Inflammatory macrophage treated with lipopolysaccharide for 1 hour (primary cell): ENCODE measurements at regions not wholly inside any gene's neighbourhood (a gene's known extent, or its start where the extent isn't known, plus 50 kb on each side); places are given as distances from the start of the nearest gene placed in this dataset.

ENCODE experiments used
- DNase-seq, 2 donors: peaks; one replicate each; pipeline ENCODE4 v3.0.0-alpha.2; 2020 to 2022

GRCh38 chr2:78506301-78506700, 519.2 kb upstream of the REG3G start:
- DNase-seq = no peak

- no peak for DNase-seq
Measured at GRCh38 chr2:78521938-78522337, 503.6 kb upstream of the REG3G start.

DNA sequence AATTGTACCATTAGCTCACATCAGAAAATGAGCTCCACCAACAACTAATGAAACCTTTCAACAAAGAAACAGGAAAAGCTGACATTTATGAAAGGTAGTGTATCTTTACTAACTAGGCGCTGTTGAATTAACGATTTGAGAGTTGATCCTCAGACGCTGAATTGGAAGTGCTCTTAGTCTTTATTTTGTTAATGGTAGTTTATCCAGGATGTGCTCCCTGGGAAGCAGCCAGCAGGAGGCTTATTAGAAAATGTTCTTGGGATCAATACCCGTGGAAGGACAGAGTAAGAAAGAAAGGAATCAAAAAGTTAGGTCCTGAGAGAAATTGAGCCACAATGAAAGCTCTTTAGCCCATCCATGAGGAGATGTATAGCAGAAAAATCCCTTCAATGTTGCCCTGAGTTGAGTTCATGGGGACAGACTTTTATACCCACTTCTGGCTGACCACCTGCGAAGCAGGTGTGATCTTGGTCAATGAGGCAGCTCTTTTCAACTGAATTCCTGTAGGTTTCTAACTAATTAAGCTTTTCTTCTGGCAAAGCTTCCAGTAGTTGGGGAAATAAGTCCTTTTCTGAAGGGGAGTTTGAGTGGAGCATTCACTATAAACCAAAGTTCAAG, 492.6 kb upstream of the REG3G start:
- DNase-seq = no peak

DNA sequence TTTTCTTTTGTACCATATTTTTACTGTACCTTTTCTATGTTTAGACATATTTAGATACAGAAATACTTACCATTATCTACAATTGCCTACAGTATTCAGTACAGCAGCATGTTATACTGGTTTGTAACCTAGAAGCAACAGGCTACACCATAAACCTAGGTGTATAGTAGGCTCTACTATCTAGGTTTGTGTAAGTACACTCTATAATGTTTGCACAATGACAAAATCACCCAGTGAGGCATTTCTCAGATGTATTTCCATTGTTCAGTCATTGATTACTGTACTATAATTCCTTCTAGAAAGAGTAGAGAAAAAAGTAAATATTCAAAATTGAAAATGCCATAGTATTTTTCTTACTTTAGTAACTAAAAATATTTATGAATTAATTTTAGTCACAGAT, 490.1 kb upstream of the REG3G start:
- no peak for DNase-seq

GRCh38 chr2:78538322-78538721, 487.2 kb upstream of the REG3G start:
- no peak for DNase-seq

DNA sequence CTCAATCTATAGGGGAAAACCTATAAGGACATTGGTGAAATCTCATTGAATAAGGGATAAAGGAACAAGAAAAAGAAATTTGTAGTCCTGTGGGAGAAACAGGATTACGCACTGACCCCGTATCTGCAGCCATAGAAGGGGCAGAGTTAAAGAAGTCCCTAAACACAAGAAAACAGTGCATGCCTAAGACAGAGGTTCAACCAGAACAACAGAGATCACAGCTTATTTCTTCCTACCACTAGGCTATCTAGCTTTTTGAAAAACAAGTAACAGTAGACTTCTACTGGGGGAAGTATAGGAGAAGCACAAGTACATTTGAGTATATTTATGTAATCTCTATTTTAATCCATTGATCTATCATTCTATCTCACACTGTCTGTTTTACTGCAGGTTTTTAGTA, 485.2 kb upstream of the REG3G start:
- no peak for DNase-seq

- DNase-seq = no peak
Measured at GRCh38 chr2:78541088-78541450, 484.4 kb upstream of the REG3G start.

DNA sequence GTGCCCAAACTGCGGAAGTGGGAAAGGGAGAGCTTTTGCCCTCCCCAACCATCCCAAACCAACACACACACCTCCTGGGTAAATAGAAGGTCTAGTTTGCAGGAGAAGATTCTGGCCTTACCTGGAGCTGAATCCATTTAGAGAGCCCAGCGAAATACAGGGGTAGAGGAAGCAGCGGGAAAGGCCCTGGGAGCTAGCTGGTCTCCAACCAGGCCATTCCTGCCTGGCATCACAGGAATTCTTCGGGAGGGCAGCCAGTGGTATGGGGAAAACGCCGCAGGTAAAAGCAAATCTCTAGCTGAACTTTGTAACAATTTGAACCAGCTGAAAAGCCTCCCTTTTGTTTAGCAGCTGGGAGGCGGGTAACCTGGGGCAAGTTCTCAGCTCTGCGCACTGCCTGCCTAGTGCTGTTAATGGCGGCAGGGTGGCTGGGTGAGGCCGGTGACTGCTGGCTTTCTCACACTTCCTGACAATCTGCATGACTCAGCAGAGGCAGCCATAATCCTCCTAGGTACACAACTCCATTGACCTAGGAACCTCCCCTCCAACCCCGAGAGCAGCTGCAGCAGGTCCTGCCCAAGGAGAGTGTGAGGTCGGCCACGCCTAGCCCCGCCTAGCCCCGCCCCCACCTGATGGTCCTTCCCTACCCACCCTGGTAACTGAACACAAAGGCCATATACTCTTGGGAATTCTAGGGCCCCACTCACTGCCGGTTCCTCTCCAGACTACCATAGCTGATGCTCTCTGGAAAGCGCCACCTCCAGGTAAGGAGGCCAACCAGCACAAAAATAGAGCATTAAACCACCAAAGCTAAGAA, 483.8 kb upstream of the REG3G start:
- no peak for DNase-seq

- no peak for DNase-seq
Measured at GRCh38 chr2:78546843-78547242, 478.7 kb upstream of the REG3G start.

- no peak for DNase-seq
Measured at GRCh38 chr2:78549766-78550165, 475.7 kb upstream of the REG3G start.

DNA sequence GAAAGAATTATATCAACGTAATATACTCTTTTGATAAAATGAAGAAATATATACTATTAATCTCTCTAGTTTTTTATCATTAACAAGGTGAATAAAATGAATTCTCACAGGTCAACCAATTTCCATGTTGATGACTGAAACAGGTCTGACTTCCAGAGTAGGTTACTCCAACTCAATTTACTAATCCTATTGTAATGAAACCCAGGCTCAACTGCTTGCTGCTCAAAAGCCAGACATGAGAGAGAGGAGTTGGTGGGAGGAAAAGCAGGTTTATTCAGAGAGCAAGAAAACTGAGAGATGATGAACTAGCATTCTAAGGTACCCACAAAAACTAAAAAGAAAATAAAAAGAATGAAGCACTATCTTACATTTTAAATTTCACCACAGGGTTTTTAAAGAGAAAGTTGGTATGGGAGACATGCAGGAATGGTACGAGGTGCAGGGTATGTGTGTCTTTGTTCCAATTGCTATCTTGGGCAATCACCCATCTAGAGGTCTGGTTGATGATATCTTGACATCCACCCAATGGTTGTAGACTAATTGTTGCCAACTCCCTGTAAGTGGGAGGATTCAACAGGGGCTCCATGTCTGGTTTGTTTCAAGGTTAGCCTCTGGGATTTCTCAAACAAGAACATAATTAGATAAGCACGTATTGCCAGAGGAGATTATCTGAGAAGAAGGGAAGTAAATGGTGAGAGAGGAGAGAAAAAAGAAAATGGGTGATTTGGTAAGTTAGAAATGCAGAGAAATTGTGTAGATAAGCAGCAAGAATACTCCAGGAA, 471.4 kb upstream of the REG3G start:
- no peak for DNase-seq

DNA sequence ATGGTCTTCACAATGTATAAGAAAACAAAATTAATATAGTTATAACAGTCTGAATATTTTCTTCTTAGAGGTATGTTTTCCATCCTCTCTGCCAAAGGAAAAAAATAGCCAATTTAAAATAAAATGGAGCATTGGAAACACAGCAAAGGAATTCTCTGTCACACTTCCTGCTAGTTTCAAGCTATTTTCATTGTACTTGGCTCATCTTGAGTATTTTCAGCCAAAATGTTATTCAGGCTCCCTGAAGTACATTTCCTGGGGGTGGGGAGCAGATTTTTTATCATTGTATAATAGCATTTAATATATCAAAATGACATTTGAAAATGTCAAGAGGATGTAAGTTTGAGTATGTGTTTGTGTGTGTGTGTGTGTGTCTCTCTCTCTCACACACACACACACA, 463.6 kb upstream of the REG3G start:
- no peak for DNase-seq

DNA sequence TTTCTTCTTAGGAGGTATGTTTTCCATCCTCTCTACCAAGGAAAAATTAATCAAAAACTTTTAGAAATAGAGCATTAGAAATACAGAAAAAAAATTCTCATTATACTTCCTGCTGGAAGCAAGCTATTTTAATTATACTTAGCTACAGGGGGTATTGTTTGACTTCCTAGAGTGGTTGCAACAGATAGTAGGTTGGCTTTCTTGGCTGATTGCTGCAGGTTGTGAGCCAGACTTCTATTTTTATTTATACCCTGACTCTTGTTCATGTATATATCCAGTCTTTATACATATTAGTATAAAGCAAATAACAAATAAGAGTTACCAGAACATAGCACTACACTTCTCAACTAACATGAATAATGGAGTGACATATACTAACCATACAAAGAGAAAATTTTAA, 460.8 kb upstream of the REG3G start:
- DNase-seq = no peak

- DNase-seq = no peak
Measured at GRCh38 chr2:78568782-78569373, 456.6 kb upstream of the REG3G start.

DNA sequence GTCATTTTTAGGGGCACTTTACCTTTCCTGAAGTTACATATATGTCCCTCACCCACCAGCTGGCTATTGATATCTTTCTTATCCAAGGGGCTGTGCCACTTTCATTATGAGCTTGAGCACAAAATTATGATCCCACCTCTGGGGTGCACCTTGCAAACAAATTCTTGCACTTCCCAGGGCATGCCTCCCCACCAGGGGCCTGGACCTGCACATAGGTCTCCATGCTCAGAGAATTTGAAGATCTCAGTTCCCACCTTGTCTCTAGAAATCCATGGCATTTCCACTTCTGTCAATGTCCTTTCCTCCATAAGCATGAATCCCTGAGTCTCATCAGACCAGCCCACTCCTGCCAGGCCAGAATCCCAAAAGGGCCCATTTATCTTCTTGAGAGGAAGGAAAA, 449.1 kb upstream of the REG3G start:
- DNase-seq = no peak

- no peak for DNase-seq
Measured at GRCh38 chr2:78585871-78586270, 439.6 kb upstream of the REG3G start.

- no peak for DNase-seq
Measured at GRCh38 chr2:78586316-78586715, 439.2 kb upstream of the REG3G start.

- no peak for DNase-seq
Measured at GRCh38 chr2:78589871-78590270, 435.6 kb upstream of the REG3G start.

DNA sequence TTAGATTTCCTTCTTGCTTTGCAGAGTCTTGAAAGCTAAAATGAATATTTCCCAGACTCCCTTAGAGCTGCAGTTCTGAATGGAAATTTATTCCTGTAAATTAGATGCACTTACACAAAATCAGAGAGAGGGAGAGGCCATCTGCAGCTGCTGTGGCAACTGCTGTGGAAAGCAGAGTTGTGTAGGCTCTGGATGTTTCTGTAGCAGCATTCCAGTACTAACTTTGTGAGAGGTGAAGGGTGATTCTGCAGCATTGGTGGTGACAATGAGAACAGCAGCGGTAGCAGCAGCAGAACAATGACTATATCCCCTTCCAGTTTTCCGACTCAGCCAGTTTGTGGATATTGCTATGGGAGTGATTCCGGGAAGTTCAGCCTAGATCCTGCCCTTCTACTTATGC, 433.0 kb upstream of the REG3G start:
- DNase-seq = no peak

DNA sequence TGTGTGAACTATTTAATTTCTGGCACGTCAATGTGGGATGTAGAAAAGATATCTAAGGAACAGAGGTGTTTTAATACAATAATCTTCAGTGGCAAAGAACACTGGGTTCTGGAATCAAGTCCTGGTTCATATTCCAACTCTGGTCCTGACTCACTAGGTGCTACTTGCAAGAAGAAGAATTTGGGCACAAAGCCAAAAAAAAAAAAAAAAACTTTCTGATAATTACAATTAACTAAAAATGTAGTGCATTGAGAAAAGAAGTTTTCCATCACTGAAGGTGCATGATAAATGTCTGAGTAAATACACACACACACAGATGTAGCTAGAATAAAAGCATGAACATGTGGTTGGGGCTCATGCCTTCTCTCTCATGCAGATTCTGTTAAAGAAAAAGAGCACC, 424.4 kb upstream of the REG3G start:
- no peak for DNase-seq

GRCh38 chr2:78602862-78603261, 422.6 kb upstream of the REG3G start:
- DNase-seq = no peak

GRCh38 chr2:78606895-78607294, 418.6 kb upstream of the REG3G start:
- DNase-seq = no peak

DNA sequence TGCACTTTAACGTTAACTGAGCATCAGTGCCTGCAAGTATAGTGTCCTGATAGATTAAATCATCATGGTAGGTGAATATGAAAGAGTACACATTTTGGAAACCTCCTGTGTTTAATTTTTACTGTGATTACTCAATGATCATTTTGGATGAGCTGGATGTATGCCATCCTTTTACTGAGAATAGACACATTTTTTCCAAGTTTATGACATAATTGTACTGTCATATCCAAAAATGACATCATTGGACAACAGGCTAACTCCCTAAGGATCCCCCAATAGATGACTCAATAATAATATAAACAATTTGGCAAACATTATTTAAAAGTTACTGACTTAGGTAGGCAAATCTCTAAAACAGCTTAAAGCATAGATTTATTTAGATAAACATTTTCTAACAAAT, 410.8 kb upstream of the REG3G start:
- no peak for DNase-seq

- no peak for DNase-seq
Measured at GRCh38 chr2:78615956-78616355, 409.5 kb upstream of the REG3G start.
